Epithelial cell of esophagus (primary cell): ENCODE measurements at regions not wholly inside any gene's neighbourhood (a gene's known extent, or its start where the extent isn't known, plus 50 kb on each side); places are given as distances from the start of the nearest gene placed in this dataset.
A peak's percentile ranks its signal among the peaks of the same experiment; 100 is the strongest.
"Not testable (repeated sequence)": the region's sequence is repeated elsewhere in the genome, so short reads cannot be mapped to it uniquely, and the experiment has no call there.

Experiments used
- DNase-seq: peaks from one replicate; pipeline ENCODE4 v3.0.0; 2010; ENCODE audit warnings: low read depth
- H3K4me3 ChIP-seq: 2 replicates; pipeline ENCODE4 v1.5.1; 2011; ENCODE audit warnings: mild to moderate bottlenecking, low read length, control low read depth
- CTCF ChIP-seq: IDR thresholded peaks from 2 replicates; pipeline ENCODE4 v1.5.1; 2011; ENCODE audit warnings: low read depth, mild to moderate bottlenecking, low read length, control low read depth, inconsistent platforms; ENCODE audit not compliant: insufficient read depth; ENCODE audit errors: missing control alignments

GRCh38 chr5:125251703-125252102, 505.3 kb upstream of the ZNF608 start:
- no peak for DNase-seq
- TF ChIP-seq CTCF, result no peak
- H3K4me3 ChIP-seq, result no peak overlapping the region

GRCh38 chr5:125253634-125254033, 507.2 kb upstream of the ZNF608 start:
- not testable (repeated sequence) for DNase-seq, H3K4me3 ChIP-seq

GRCh38 chr5:125254267-125254666, 507.8 kb upstream of the ZNF608 start:
- DNase-seq, result no peak

GRCh38 chr5:125256296-125256695, 509.9 kb upstream of the ZNF608 start:
- no peak overlapping the region for H3K4me3 ChIP-seq
- DNase-seq, result no peak
- TF ChIP-seq CTCF, result no peak

More at GRCh38 chr5:125254267-125254666, 507.8 kb upstream of the ZNF608 start:
- no peak overlapping the region for H3K4me3 ChIP-seq
- no peak for TF ChIP-seq CTCF

- peak; percentile 62 for DNase-seq
- no peak overlapping the region for H3K4me3 ChIP-seq
- TF ChIP-seq CTCF, result no peak
Observed at GRCh38 chr5:125257057-125257972, 510.9 kb upstream of the ZNF608 start.

GRCh38 chr5:125257997-125258396, 511.6 kb upstream of the ZNF608 start:
- no peak for TF ChIP-seq CTCF

GRCh38 chr5:125258615-125259014, 512.2 kb upstream of the ZNF608 start:
- no peak for DNase-seq
- H3K4me3 ChIP-seq, result no peak overlapping the region
- TF ChIP-seq CTCF, result no peak

More at GRCh38 chr5:125257997-125258396, 511.6 kb upstream of the ZNF608 start:
- DNase-seq, result no peak
- no peak overlapping the region for H3K4me3 ChIP-seq
